K562 (cell line): ENCODE measurements at regions not wholly inside any gene's neighbourhood (a gene's known extent, or its start where the extent isn't known, plus 50 kb on each side); places are given as distances from the start of the nearest gene placed in this dataset.

Source experiments
- ATAC-seq: fragments of 200-7000 bp; cut with Tn5 transposase; 3 replicates; pipeline ENCODE4 v1.9.1; 2020; ENCODE audit warnings: moderate library complexity
- BruUV-seq: library from RNA; stranded (reverse); fragments of 400-500 nt; replicated peaks from 2 replicates; lab custom pipeline; 2021; lab: Mats Ljungman, UMichigan
- CTCF ChIA-PET: fragments of 300-600 bp; formaldehyde crosslinking; extraction: SDS; loops from one replicate; lab custom pipeline; 2021; ENCODE audit warnings: low intra/inter-chr PET ratio; lab: Yijun Ruan, JAX
- POLR2A ChIA-PET: fragments of 300-600, 350-650 bp; sonication (Branson Sonifier 250); formaldehyde crosslinking; extraction: SDS; loops from one replicate; lab custom pipeline; 2021; ENCODE audit warnings: antibody characterized with exemption, inconsistent platforms; lab: Yijun Ruan, JAX
- DNase-seq, 4 experiments: peaks; one replicate each; pipeline versions ENCODE4 v3.0.0 to v3.0.0-alpha.2; 2011 to 2018; ENCODE audit warnings: low spot score in 3 of 4, mixed read lengths in 3 of 4; ENCODE audit errors: extremely low read depth in 1 of 4
- FAIRE-seq: peaks from 2 replicates; lab custom pipeline; 2011; peaks lifted over from hg19 to GRCh38; lab: Jason Lieb, UNC
- H2AFZ ChIP-seq: 2 replicates; pipeline ENCODE4 v1.6.0; 2011; ENCODE audit warnings: low read depth, low read length, control low read depth, inconsistent platforms
- H3K27ac ChIP-seq: fragments of 200-600 bp; 3 replicates; pipeline ENCODE4 v1.8.0; 2011; ENCODE audit warnings: low read depth, mild to moderate bottlenecking, control low read depth, inconsistent platforms, low read length, moderate library complexity, mixed read lengths; ENCODE audit errors: extremely low read depth
- H3K27me3 ChIP-seq, 2 experiments: fragments of 300-600 bp in 1 of 2; 2 replicates in 1 of 2; 3 replicates in 1 of 2; pipeline versions ENCODE4 v1.6.0 to v1.8.0; 2011; ENCODE audit warnings: inconsistent platforms in 2 of 2, low read length in 2 of 2, mild to moderate bottlenecking in 1 of 2, mixed read lengths in 1 of 2, moderate library complexity in 1 of 2; ENCODE audit not compliant: control insufficient read depth in 2 of 2, insufficient read depth in 2 of 2
- H3K36me3 ChIP-seq: fragments of 300-600 bp; 3 replicates; pipeline ENCODE4 v1.8.0; 2011; ENCODE audit warnings: mild to moderate bottlenecking, low read length, inconsistent platforms; ENCODE audit not compliant: control insufficient read depth, insufficient read depth
- H3K4me1 ChIP-seq, 2 experiments: fragments of 200-600 bp in 1 of 2; replicated peaks in 1 of 2; 2 replicates in 1 of 2; 3 replicates in 1 of 2; pipeline versions ENCODE4 v1.5.1 to v1.8.0; 2011; ENCODE audit warnings: inconsistent platforms in 2 of 2, low read length in 2 of 2, mild to moderate bottlenecking in 1 of 2, mixed read lengths in 1 of 2, moderate library complexity in 1 of 2; ENCODE audit not compliant: control insufficient read depth in 2 of 2, insufficient read depth in 2 of 2
- H3K4me2 ChIP-seq: 2 replicates; pipeline ENCODE4 v1.6.1; 2011; ENCODE audit warnings: low read length, control low read depth, inconsistent platforms, mixed read lengths; ENCODE audit not compliant: insufficient read depth
- H3K4me3 ChIP-seq: fragments of 200-600 bp; sonication (generic), shearing (Covaris generic); 2 replicates; pipeline ENCODE4 v1.5.1; 2016; ENCODE audit warnings: control low read depth, inconsistent platforms
- H3K79me2 ChIP-seq: fragments of 200-600 bp; 3 replicates; pipeline ENCODE4 v1.8.0; 2011; ENCODE audit warnings: low read length, inconsistent platforms; ENCODE audit not compliant: control insufficient read depth, insufficient read depth
- H3K9ac ChIP-seq, 2 experiments: 2 replicates each; pipeline versions ENCODE4 v1.6.0 to v1.6.1; 2011; ENCODE audit warnings: low read depth in 2 of 2, low read length in 2 of 2, control low read depth in 1 of 2, inconsistent platforms in 1 of 2, mild to moderate bottlenecking in 1 of 2, mixed read lengths in 1 of 2; ENCODE audit not compliant: insufficient read depth in 1 of 2
- H3K9me1 ChIP-seq: one replicate; pipeline ENCODE4 v1.6.0; 2011; ENCODE audit warnings: inconsistent platforms, mild to moderate bottlenecking, low read length, moderate library complexity; ENCODE audit not compliant: control insufficient read depth, insufficient read depth
- H3K9me3 ChIP-seq: replicated peaks from 2 replicates; pipeline ENCODE4 v1.5.1; 2011; ENCODE audit warnings: low read depth, low read length, inconsistent platforms; ENCODE audit not compliant: control insufficient read depth, insufficient read depth
- H4K20me1 ChIP-seq: replicated peaks from 2 replicates; pipeline ENCODE4 v1.6.1; 2011; ENCODE audit warnings: low read length, inconsistent platforms, mixed read lengths; ENCODE audit not compliant: control insufficient read depth, insufficient read depth
- ADNP ChIP-seq: fragments of 200-800 bp; sonication (Bioruptor generic); IDR thresholded peaks from 2 replicates; pipeline ENCODE4 v1.6.1; 2016; ENCODE audit warnings: missing genetic modification characterization, missing compliant biosample characterization
- CCAR2 ChIP-seq: fragments of 200-400 bp; formaldehyde crosslinking; IDR thresholded peaks from 2 replicates; pipeline ENCODE4 v1.6.1; 2017; ENCODE audit warnings: mild to moderate bottlenecking, low read depth, low read length
- FOXA1 ChIP-seq: fragments of 450-650 bp; IDR thresholded peaks from 2 replicates; pipeline ENCODE4 v1.6.1; 2016; ENCODE audit warnings: mild to moderate bottlenecking, borderline replicate concordance
- FOXK2 ChIP-seq, 2 experiments: fragments of 450-650 bp; IDR thresholded peaks in 1 of 2; conservative IDR thresholded peaks in 1 of 2; 2 replicates each; pipeline ENCODE4 v1.6.1; 2016; ENCODE audit warnings: low read depth in 2 of 2, mild to moderate bottlenecking in 1 of 2
- MECOM ChIP-seq: fragments of 250-450 bp; sonication (Bioruptor Pico); IDR thresholded peaks from 2 replicates; pipeline ENCODE4 v1.8.0; 2022; ENCODE audit warnings: inconsistent platforms
- SAFB ChIP-seq: fragments of 200-400 bp; formaldehyde crosslinking; IDR thresholded peaks from 2 replicates; pipeline ENCODE4 v1.6.1; 2017; ENCODE audit warnings: low read depth, low read length, borderline replicate concordance
- SMAD3 ChIP-seq: fragments of 450-650 bp; formaldehyde crosslinking; conservative IDR thresholded peaks from 2 replicates; pipeline ENCODE4 v1.4.0; 2020; ENCODE audit warnings: mild to moderate bottlenecking
- SMARCA5 ChIP-seq: fragments of 450-650 bp; IDR thresholded peaks from 2 replicates; pipeline ENCODE4 v1.6.1; 2016
- SRSF3 ChIP-seq: fragments of 200-400 bp; formaldehyde crosslinking; IDR thresholded peaks from 2 replicates; pipeline ENCODE4 v1.6.1; 2016; ENCODE audit warnings: mild to moderate bottlenecking, low read length, moderate library complexity; ENCODE audit not compliant: insufficient read depth
- TAF7 ChIP-seq: fragments of 450-650 bp; IDR thresholded peaks from 2 replicates; pipeline ENCODE4 v1.6.1; 2016; ENCODE audit warnings: missing genetic modification characterization, missing compliant biosample characterization
- XRCC3 ChIP-seq: fragments of 450-650 bp; IDR thresholded peaks from 2 replicates; pipeline ENCODE4 v1.6.1; 2017; ENCODE audit warnings: mild to moderate bottlenecking, moderate library complexity
- ZNF384 ChIP-seq: IDR thresholded peaks from 2 replicates; pipeline ENCODE4 v1.6.1; 2012; ENCODE audit warnings: low read depth, low read length, improper control_type of control experiment
- ZNF586 ChIP-seq: fragments of 450-650 bp; formaldehyde crosslinking; conservative IDR thresholded peaks from 2 replicates; pipeline ENCODE4 v1.4.0; 2020; ENCODE audit warnings: mild to moderate bottlenecking, moderate library complexity
- WGBS: fragments of 100-300 bp; shearing (Covaris generic); methylation state at CpG from one replicate; pipeline ENCODE4 v1.1.6; 2016; ENCODE audit warnings: low coverage, mixed read lengths; ENCODE audit not compliant: insufficient coverage; ENCODE audit errors: missing lambda C conversion rate; 5-methylcytosine and 5-hydroxymethylcytosine counted together
- in situ Hi-C: fragments of 300-500 bp; cut with MboI; formaldehyde crosslinking; loops from 4 replicates; pipeline ENCODE4 v1.15.0; 2018; ENCODE audit warnings: inconsistent platforms, mixed read lengths
- intact Hi-C: fragments of 100-400 bp; cut with micrococcal nuclease; formaldehyde crosslinking; loops from 2 replicates; pipeline ENCODE4 v1.14.2; 2022
- TF ChIP-seq, protein P1 (sequence below): fragments of 250-450 bp; sonication (Bioruptor Pico); IDR thresholded peaks from 2 replicates; pipeline ENCODE4 v1.8.0; 2021; ENCODE audit warnings: borderline replicate concordance, mild to moderate bottlenecking, moderate library complexity; ENCODE audit not compliant: poor library complexity, severe bottlenecking

GRCh38 chr5:96573513-96573894 is 88.7 kb upstream of the CAST start (continued):
- TF ChIP-seq CCAR2: no peak
- no peak for TF ChIP-seq MECOM (CRISPR knock-in tag)
- TF ChIP-seq FOXA1: no peak
- TF ChIP-seq SMARCA5: no peak
- no peak for TF ChIP-seq ADNP
- no peak for TF ChIP-seq TAF7 (tag)
- no peak for TF ChIP-seq SAFB
- TF ChIP-seq XRCC3: no peak
- TF ChIP-seq SRSF3: no peak
- TF ChIP-seq, protein P1, sequence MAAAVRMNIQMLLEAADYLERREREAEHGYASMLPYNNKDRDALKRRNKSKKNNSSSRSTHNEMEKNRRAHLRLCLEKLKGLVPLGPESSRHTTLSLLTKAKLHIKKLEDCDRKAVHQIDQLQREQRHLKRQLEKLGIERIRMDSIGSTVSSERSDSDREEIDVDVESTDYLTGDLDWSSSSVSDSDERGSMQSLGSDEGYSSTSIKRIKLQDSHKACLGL (CRISPR knock-in tag): no peak
- no peak for TF ChIP-seq ZNF384
- TF ChIP-seq ZNF586: no peak
- no peak for TF ChIP-seq SMAD3

GRCh38 chr5:96576876-96577275 is 85.3 kb upstream of the CAST start:
- Histone ChIP-seq H3K9ac (no peak overlapping the region), H3K4me3 (no peak overlapping the region), H4K20me1 (no peaks in the 10 kb centered on the region), H3K4me1 (no peaks in the 10 kb centered on the region), H3K9me3 (no peaks in the 10 kb centered on the region), H3K9me1 (no peaks in the 10 kb centered on the region), H2AFZ (no peak overlapping the region), H3K4me2 (no peak overlapping the region), H3K36me3 (no peaks in the 10 kb centered on the region), H3K27me3 (no peaks in the 10 kb centered on the region), H3K79me2 (no peaks in the 10 kb centered on the region), H3K27ac (no peak overlapping the region)
- no peak for ATAC-seq
- no peak for FAIRE-seq
- DNase-seq: no peak
- TF ChIP-seq FOXK2 (conservative IDR thresholded peaks at IDR 0.05 in 1 of 2, IDR thresholded peaks at IDR 0.05 in 1 of 2; ENCODE audit: low read depth in 2 of 2): no peak
- CTCF ChIA-PET: no interaction called here
- 0% methylated on average over 3 of the region's 3 CpGs for WGBS
- no TSS peak for BruUV-seq
- in situ Hi-C loops: no loop called here
- POLR2A ChIA-PET: no interaction called here
- intact Hi-C loops: no loop called here
